OCI-LY3 (cell line): ENCODE measurements at regions not wholly inside any gene's neighbourhood (a gene's known extent, or its start where the extent isn't known, plus 50 kb on each side); places are given as distances from the start of the nearest gene placed in this dataset.

Experiments used
- CTCF ChIP-seq: fragments of 200-600, 300-600 bp; sonication (generic); IDR thresholded peaks from 2 replicates; pipeline ENCODE4 v1.5.1; 2014; ENCODE audit warnings: antibody characterized with exemption, low read length, low read depth
- EZH2phosphoT487 ChIP-seq: fragments of 200-600 bp; shearing (Covaris generic); IDR thresholded peaks from 2 replicates; pipeline ENCODE4 v1.6.1; 2018; ENCODE audit warnings: antibody characterized with exemption, mixed run types, low read depth

GRCh38 chr20:22402550-22402949 lies 181.8 kb downstream of the FOXA2 start:
- TF ChIP-seq CTCF (no peak), EZH2phosphoT487 (no peak)
